HL-60 (cell line): ENCODE measurements at regions not wholly inside any gene's neighbourhood (a gene's known extent, or its start where the extent isn't known, plus 50 kb on each side); places are given as distances from the start of the nearest gene placed in this dataset.

Experiments
- DNase-seq, 2 experiments: peaks; one replicate each; pipeline ENCODE4 v3.0.0-alpha.2; 2010 to 2020; ENCODE audit warnings: low read depth in 1 of 2, low spot score in 1 of 2
- H3K27ac ChIP-seq: fragments of 250-450 bp; sonication (Bioruptor Pico); replicated peaks from 2 replicates; pipeline ENCODE4 v1.5.1; 2020; ENCODE audit warnings: mild to moderate bottlenecking, moderate library complexity
- H3K27me3 ChIP-seq: fragments of 250-450 bp; sonication (Bioruptor Pico); 2 replicates; pipeline ENCODE4 v1.5.1; 2021; ENCODE audit warnings: mild to moderate bottlenecking, moderate library complexity; ENCODE audit not compliant: insufficient read depth, poor library complexity, severe bottlenecking
- H3K4me3 ChIP-seq: replicated peaks from 2 replicates; pipeline ENCODE4 v1.5.1; 2011; ENCODE audit warnings: mild to moderate bottlenecking, control low read depth, low read length; ENCODE audit not compliant: insufficient read depth
- CTCF ChIP-seq: IDR thresholded peaks from one replicate; pipeline ENCODE4 v1.5.1; 2011; ENCODE audit warnings: low read length, control low read depth, inconsistent platforms; ENCODE audit not compliant: insufficient read depth
- GABPA ChIP-seq: IDR thresholded peaks from 2 replicates; pipeline ENCODE4 v1.6.1; 2012; ENCODE audit warnings: low read depth
- POLR2AphosphoS5 ChIP-seq: IDR thresholded peaks from 2 replicates; pipeline ENCODE4 v1.6.1; 2012; ENCODE audit warnings: low read depth
- REST ChIP-seq: IDR thresholded peaks from 2 replicates; pipeline ENCODE4 v1.6.1; 2012; ENCODE audit warnings: low read depth; ENCODE audit not compliant: insufficient replicate concordance
- SPI1 ChIP-seq: IDR thresholded peaks from 2 replicates; pipeline ENCODE4 v1.6.1; 2012; ENCODE audit warnings: low read depth, mild to moderate bottlenecking, borderline replicate concordance

GRCh38 chrX:5388087-5388486 lies 840.6 kb downstream of the NLGN4X start:
- H3K27me3 ChIP-seq = no peaks in the 10 kb centered on the region
- DNase-seq = no peak
- no peak overlapping the region for H3K4me3 ChIP-seq
- TF ChIP-seq POLR2AphosphoS5 = no peak
- no peak for TF ChIP-seq SPI1
- TF ChIP-seq GABPA = no peak
- no peak for TF ChIP-seq REST
- no peak for TF ChIP-seq CTCF
- no peak overlapping the region for H3K27ac ChIP-seq

GRCh38 chrX:5380426-5380825 lies 848.2 kb downstream of the NLGN4X start:
- TF ChIP-seq GABPA (no peak), CTCF (no peak), POLR2AphosphoS5 (no peak), REST (no peak), SPI1 (no peak)
- DNase-seq = no peak
- H3K4me3 ChIP-seq = no peak overlapping the region

GRCh38 chrX:5341902-5342301 lies 886.8 kb downstream of the NLGN4X start:
- TF ChIP-seq CTCF = no peak
- peak; percentile 88 for TF ChIP-seq REST
- Histone ChIP-seq H3K27me3 (no peaks in the 10 kb centered on the region), H3K4me3 (no peak overlapping the region), H3K27ac (no peak overlapping the region)
- DNase-seq = no peak

More at GRCh38 chrX:5380426-5380825, 848.2 kb downstream of the NLGN4X start:
- Histone ChIP-seq H3K27me3 (no peaks in the 10 kb centered on the region), H3K27ac (no peak overlapping the region)
